ENCODE measurements at regions not wholly inside any gene's neighbourhood (a gene's known extent, or its start where the extent isn't known, plus 50 kb on each side); places are given as distances from the start of the nearest gene placed in this dataset.
"Not testable (repeated sequence)": the region's sequence is repeated elsewhere in the genome, so short reads cannot be mapped to it uniquely, and the experiment has no call there.

- TF ChIP-seq CTCF (IDR thresholded peaks at IDR 0.05; ENCODE audit: unreplicated experiment), result no peak
- H3K27ac Mint-ChIP-seq, result no peak overlapping the region
- H3K36me3 Mint-ChIP-seq, result no peaks in the 10 kb centered on the region
- peak in 1 of 2 experiments; percentile 33 for DNase-seq (ENCODE audit: low spot score in 2 of 2, unreplicated experiment in 2 of 2)
- peaks cover 4% of the 10 kb centered on the region for H3K4me1 Mint-ChIP-seq
- peaks cover 3% of the 10 kb centered on the region for H3K27me3 Mint-ChIP-seq (ENCODE audit: low read depth)
- H3K4me3 Mint-ChIP-seq, result no peak overlapping the region
- H3K9me3 Mint-ChIP-seq, result no peaks in the 10 kb centered on the region
Measured at GRCh38 chr6:167705211-167705750, 121.4 kb upstream of the AFDN start.

- Mint-ChIP-seq H3K36me3 (no peaks in the 10 kb centered on the region), H3K9me3 (no peaks in the 10 kb centered on the region), H3K4me3 (no peak overlapping the region), H3K27me3 (ENCODE audit: low read depth) (peaks cover 12% of the 10 kb centered on the region), H3K27ac (no peak overlapping the region), H3K4me1 (peaks cover 2% of the 10 kb centered on the region)
- TF ChIP-seq CTCF (IDR thresholded peaks at IDR 0.05; ENCODE audit: unreplicated experiment), result no peak
- peak in 1 of 2 experiments; percentile 28 for DNase-seq (ENCODE audit: low spot score in 2 of 2, unreplicated experiment in 2 of 2)
Measured at GRCh38 chr6:167706313-167707109, 120.2 kb upstream of the AFDN start.

- H3K27ac Mint-ChIP-seq, result no peak overlapping the region
- no peak overlapping the region for H3K4me3 Mint-ChIP-seq
- H3K36me3 Mint-ChIP-seq, result no peaks in the 10 kb centered on the region
- DNase-seq (ENCODE audit: low spot score in 2 of 2, unreplicated experiment in 2 of 2), result peak in 1 of 2 experiments; percentile 34
- peaks cover 2% of the 10 kb centered on the region for H3K4me1 Mint-ChIP-seq
- peaks cover 20% of the 10 kb centered on the region for H3K27me3 Mint-ChIP-seq (ENCODE audit: low read depth)
- no peaks in the 10 kb centered on the region for H3K9me3 Mint-ChIP-seq
- no peak for TF ChIP-seq CTCF (IDR thresholded peaks at IDR 0.05; ENCODE audit: unreplicated experiment)
Measured at GRCh38 chr6:167707686-167708500, 118.8 kb upstream of the AFDN start.

- H3K4me3 Mint-ChIP-seq, result no peak overlapping the region
- H3K27me3 Mint-ChIP-seq (ENCODE audit: low read depth), result peaks cover 23% of the 10 kb centered on the region
- no peak overlapping the region for H3K27ac Mint-ChIP-seq
- H3K4me1 Mint-ChIP-seq, result peaks cover 2% of the 10 kb centered on the region
- no peaks in the 10 kb centered on the region for H3K9me3 Mint-ChIP-seq
- H3K36me3 Mint-ChIP-seq, result no peaks in the 10 kb centered on the region
- DNase-seq (ENCODE audit: low spot score in 2 of 2, unreplicated experiment in 2 of 2), result no peak
- TF ChIP-seq CTCF (IDR thresholded peaks at IDR 0.05; ENCODE audit: unreplicated experiment), result no peak
Measured at GRCh38 chr6:167708501-167709094, 118.1 kb upstream of the AFDN start.

- H3K36me3 Mint-ChIP-seq, result no peaks in the 10 kb centered on the region
- no peak overlapping the region for H3K4me3 Mint-ChIP-seq
- no peak overlapping the region for H3K27ac Mint-ChIP-seq
- H3K4me1 Mint-ChIP-seq, result peaks cover 6% of the 10 kb centered on the region
- DNase-seq (ENCODE audit: low spot score in 2 of 2, unreplicated experiment in 2 of 2), result no peak
- H3K9me3 Mint-ChIP-seq, result no peaks in the 10 kb centered on the region
- TF ChIP-seq CTCF (IDR thresholded peaks at IDR 0.05; ENCODE audit: unreplicated experiment), result no peak
- peaks cover 29% of the 10 kb centered on the region for H3K27me3 Mint-ChIP-seq (ENCODE audit: low read depth)
Measured at GRCh38 chr6:167709196-167709595, 117.5 kb upstream of the AFDN start.

- H3K4me1 Mint-ChIP-seq, result peaks cover 11% of the 10 kb centered on the region
- H3K27ac Mint-ChIP-seq, H3K4me3 Mint-ChIP-seq, H3K9me3 Mint-ChIP-seq, H3K36me3 Mint-ChIP-seq: not testable (repeated sequence)
- peaks cover 34% of the 10 kb centered on the region for H3K27me3 Mint-ChIP-seq (ENCODE audit: low read depth)
- peak in 1 of 2 experiments; percentile 26 for DNase-seq (ENCODE audit: low spot score in 2 of 2, unreplicated experiment in 2 of 2)
Measured at GRCh38 chr6:167709776-167710336, 116.9 kb upstream of the AFDN start.
